ENCODE measurements at regions not wholly inside any gene's neighbourhood (a gene's known extent, or its start where the extent isn't known, plus 50 kb on each side); places are given as distances from the start of the nearest gene placed in this dataset.

GRCh38 chr11:42329929-42330565 is 870.6 kb upstream of the LRRC4C start:
- DNase-seq, result no peak
- peaks cover 7% of the 10 kb centered on the region for H3K27me3 Mint-ChIP-seq (ENCODE audit: low read depth, poor library complexity)
- H3K36me3 Mint-ChIP-seq (ENCODE audit: low read depth), result no peaks in the 10 kb centered on the region
- no peak overlapping the region for H3K27ac Mint-ChIP-seq
- no peak for TF ChIP-seq CTCF (IDR thresholded peaks at IDR 0.05)
- no peak overlapping the region for H3K4me3 Mint-ChIP-seq
- no peaks in the 10 kb centered on the region for H3K4me1 Mint-ChIP-seq
- peaks cover 15% of the 10 kb centered on the region for H3K9me3 Mint-ChIP-seq

- Mint-ChIP-seq H3K4me1 (no peaks in the 10 kb centered on the region), H3K4me3 (no peak overlapping the region), H3K27ac (no peak overlapping the region), H3K27me3 (ENCODE audit: low read depth, poor library complexity) (no peaks in the 10 kb centered on the region), H3K9me3 (peaks cover 28% of the 10 kb centered on the region), H3K36me3 (ENCODE audit: low read depth) (no peaks in the 10 kb centered on the region)
- TF ChIP-seq CTCF (IDR thresholded peaks at IDR 0.05), result no peak
- no peak for DNase-seq
Observed at GRCh38 chr11:42337786-42338455, 878.5 kb upstream of the LRRC4C start.

GRCh38 chr11:42344204-42344792 is 884.8 kb upstream of the LRRC4C start:
- DNase-seq, result no peak
- Mint-ChIP-seq H3K4me1 (no peaks in the 10 kb centered on the region), H3K36me3 (ENCODE audit: low read depth) (no peaks in the 10 kb centered on the region), H3K27me3 (ENCODE audit: low read depth, poor library complexity) (no peaks in the 10 kb centered on the region), H3K9me3 (peaks cover 22% of the 10 kb centered on the region), H3K27ac (no peak overlapping the region), H3K4me3 (no peak overlapping the region)
- no peak for TF ChIP-seq CTCF (IDR thresholded peaks at IDR 0.05)

- no peak for DNase-seq
- Mint-ChIP-seq H3K27ac (no peak overlapping the region), H3K27me3 (ENCODE audit: low read depth, poor library complexity) (no peaks in the 10 kb centered on the region), H3K36me3 (ENCODE audit: low read depth) (no peaks in the 10 kb centered on the region), H3K4me1 (no peaks in the 10 kb centered on the region), H3K9me3 (peaks cover 9% of the 10 kb centered on the region), H3K4me3 (no peak overlapping the region)
- TF ChIP-seq CTCF (IDR thresholded peaks at IDR 0.05), result no peak
Observed at GRCh38 chr11:42345933-42346332, 886.5 kb upstream of the LRRC4C start.

GRCh38 chr11:42363701-42364100 is 904.2 kb upstream of the LRRC4C start:
- Mint-ChIP-seq H3K4me3 (no peak overlapping the region), H3K27ac (no peak overlapping the region), H3K9me3 (peaks cover 22% of the 10 kb centered on the region), H3K27me3 (ENCODE audit: low read depth, poor library complexity) (no peaks in the 10 kb centered on the region), H3K36me3 (ENCODE audit: low read depth) (no peaks in the 10 kb centered on the region), H3K4me1 (no peaks in the 10 kb centered on the region)
- no peak for TF ChIP-seq CTCF (IDR thresholded peaks at IDR 0.05)
- no peak for DNase-seq
